NCI-H1105 (cell line): ENCODE measurements at regions not wholly inside any gene's neighbourhood (a gene's known extent, or its start where the extent isn't known, plus 50 kb on each side); places are given as distances from the start of the nearest gene placed in this dataset.

ENCODE experiments used
- DNase-seq: peaks from one replicate; lab custom pipeline; 2025; lab: John Stamatoyannopoulos, UW

GRCh38 chr18:40782453-40783130, 1172.4 kb upstream of the PIK3C3 start:
- DNase-seq: no peak

GRCh38 chr18:40769786-40770185, 1185.2 kb upstream of the PIK3C3 start:
- DNase-seq: no peak

GRCh38 chr18:40760251-40760650, 1194.8 kb upstream of the PIK3C3 start:
- DNase-seq: no peak

- DNase-seq: no peak
Observed at GRCh38 chr18:40754477-40754876, 1200.6 kb upstream of the PIK3C3 start.

GRCh38 chr18:40752316-40752715, 1202.7 kb upstream of the PIK3C3 start:
- DNase-seq: no peak

GRCh38 chr18:40751186-40751585, 1203.8 kb upstream of the PIK3C3 start:
- DNase-seq: no peak

GRCh38 chr18:40739029-40739428, 1216.0 kb upstream of the PIK3C3 start:
- DNase-seq: no peak

- no peak for DNase-seq
Observed at GRCh38 chr18:40738321-40738880, 1216.6 kb upstream of the PIK3C3 start.

- DNase-seq: no peak
Observed at GRCh38 chr18:40708726-40709125, 1246.3 kb upstream of the PIK3C3 start.

GRCh38 chr18:40707797-40708196, 1247.2 kb upstream of the PIK3C3 start:
- no peak for DNase-seq

- DNase-seq: no peak
Observed at GRCh38 chr18:40698129-40698528, 1256.9 kb upstream of the PIK3C3 start.

GRCh38 chr18:40695526-40695925, 1259.5 kb upstream of the PIK3C3 start:
- DNase-seq: no peak

GRCh38 chr18:40692871-40693270, 1262.2 kb upstream of the PIK3C3 start:
- no peak for DNase-seq

GRCh38 chr18:40690062-40690461, 1265.0 kb upstream of the PIK3C3 start:
- DNase-seq: no peak

GRCh38 chr18:40687399-40687798, 1267.6 kb upstream of the PIK3C3 start:
- no peak for DNase-seq

- no peak for DNase-seq
Observed at GRCh38 chr18:40686836-40687235, 1268.2 kb upstream of the PIK3C3 start.

- DNase-seq: no peak
Observed at GRCh38 chr18:40685219-40685618, 1269.8 kb upstream of the PIK3C3 start.

- DNase-seq: no peak
Observed at GRCh38 chr18:40678318-40678717, 1276.7 kb upstream of the PIK3C3 start.

GRCh38 chr18:40676668-40677067, 1278.4 kb upstream of the PIK3C3 start:
- DNase-seq: no peak

GRCh38 chr18:40673150-40673549, 1281.9 kb upstream of the PIK3C3 start:
- no peak for DNase-seq

- no peak for DNase-seq
Observed at GRCh38 chr18:40672590-40672989, 1282.4 kb upstream of the PIK3C3 start.

- no peak for DNase-seq
Observed at GRCh38 chr18:40670668-40671375, 1284.2 kb upstream of the PIK3C3 start.

GRCh38 chr18:40662898-40663437, 1292.1 kb upstream of the PIK3C3 start:
- no peak for DNase-seq
